ENCODE measurements at regions not wholly inside any gene's neighbourhood (a gene's known extent, or its start where the extent isn't known, plus 50 kb on each side); places are given as distances from the start of the nearest gene placed in this dataset.

GRCh38 chr10:118805146-118805545 lies 50.4 kb upstream of the CACUL1 start:
- no peak overlapping the region for H4K91ac ChIP-seq (ENCODE audit: low read depth, low read length, poor library complexity)
- H2BK5ac ChIP-seq (ENCODE audit: low read length), result no peak overlapping the region
- no peak overlapping the region for H2BK15ac ChIP-seq (ENCODE audit: low read length)
- peak overlapping the region; percentile 62 for H3K18ac ChIP-seq (ENCODE audit: low read length)
- H3K27me3 ChIP-seq (ENCODE audit: control insufficient read depth in 3 of 3, insufficient read depth in 3 of 3, low read depth in 1 of 3, low read length in 3 of 3), result peaks cover 0 to 12% (median 0%) of the 10 kb centered on the region in 3 experiments
- no peak overlapping the region for H3K23ac ChIP-seq (ENCODE audit: low read depth, low read length, poor library complexity)
- H2BK12ac ChIP-seq (ENCODE audit: low read length), result no peak overlapping the region
- no peak overlapping the region for H3K27ac ChIP-seq (replicated peaks; ENCODE audit: low read length)
- no peaks in the 10 kb centered on the region for H3K79me1 ChIP-seq (ENCODE audit: low read depth, low read length)
- H4K8ac ChIP-seq (ENCODE audit: low read depth, low read length), result no peak overlapping the region
- peak overlapping the region; percentile 48 for H2AK5ac ChIP-seq (ENCODE audit: low read depth, low read length)
- no CpG with 5 or more reads among the region's 9 CpGs for WGBS, 2 donors (ENCODE audit: extremely low coverage in 2 of 2, insufficient read length in 2 of 2, insufficient replicate concordance in 1 of 2)
- H3K4me3 ChIP-seq (ENCODE audit: low read length in 2 of 2), result no peak overlapping the region
- no peak overlapping the region for H3K4ac ChIP-seq (ENCODE audit: low read length)
- no peak overlapping the region for H3K14ac ChIP-seq (ENCODE audit: low read length)
- no peak for DNase-seq (ENCODE audit: low spot score)
- peaks cover 0 to 16% of the 10 kb centered on the region in 2 donors for H3K4me1 ChIP-seq (ENCODE audit: control insufficient read depth in 2 of 2, insufficient read depth in 1 of 2, low read depth in 1 of 2, low read length in 2 of 2)
- no peak overlapping the region for H2AFZ ChIP-seq (ENCODE audit: low read length)
- H2BK120ac ChIP-seq (ENCODE audit: low read depth, low read length), result no peak overlapping the region
- H3K9ac ChIP-seq (ENCODE audit: low read depth, low read length, poor library complexity), result no peak overlapping the region
- H3K36me3 ChIP-seq (replicated peaks in 1 of 2; ENCODE audit: control insufficient read depth in 2 of 2, insufficient read depth in 2 of 2, low read length in 2 of 2), result no peaks in the 10 kb centered on the region
- H3K9me3 ChIP-seq (replicated peaks in 1 of 2; ENCODE audit: control insufficient read depth in 2 of 2, insufficient read depth in 1 of 2, low read depth in 1 of 2, low read length in 2 of 2), result no peaks in the 10 kb centered on the region
- no peak overlapping the region for H3K4me2 ChIP-seq (ENCODE audit: insufficient read depth, low read length, poor library complexity, severe bottlenecking)

DNA sequence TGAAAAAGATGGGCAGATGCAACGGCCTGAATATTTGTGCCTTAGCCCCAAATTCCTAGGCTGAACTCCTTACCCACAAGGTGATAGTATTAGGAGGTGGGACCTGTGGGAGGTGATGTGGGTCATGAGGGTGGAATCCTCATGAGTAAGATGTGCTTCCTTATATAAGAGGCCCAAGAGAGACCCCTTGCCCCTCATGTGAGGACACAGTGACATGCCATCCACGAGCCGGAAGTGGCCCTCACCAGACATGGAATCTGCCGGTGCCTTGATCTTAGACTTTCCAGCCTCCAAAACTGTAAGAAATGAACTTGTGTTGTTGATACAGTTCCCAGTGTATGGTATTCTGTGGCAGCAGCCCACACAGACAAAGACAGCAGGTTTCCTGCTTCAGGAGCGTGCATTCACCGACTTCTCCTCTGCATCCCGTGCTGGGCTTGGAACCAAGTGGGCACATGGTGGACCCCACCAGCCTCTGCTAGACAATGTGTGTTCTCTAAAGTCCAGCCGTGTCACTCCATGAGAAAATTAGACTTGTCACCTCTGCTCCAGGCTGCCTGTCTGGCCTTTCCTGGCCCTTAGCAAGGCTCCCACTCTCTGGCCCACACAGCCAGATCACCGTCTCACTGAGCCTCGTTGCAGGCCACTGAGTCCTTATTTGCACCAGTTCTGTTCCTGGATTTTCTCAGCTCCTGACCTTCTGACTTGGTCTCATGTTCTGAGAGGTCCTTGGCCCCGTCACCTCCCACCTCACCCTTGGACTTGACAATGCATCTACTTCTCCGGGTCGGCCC lies 52.9 kb upstream of the CACUL1 start:
- Histone ChIP-seq H3K23ac (ENCODE audit: low read depth, low read length, poor library complexity) (no peak overlapping the region), H2BK15ac (ENCODE audit: low read length) (no peak overlapping the region), H3K9ac (ENCODE audit: low read depth, low read length, poor library complexity) (no peak overlapping the region), H4K8ac (ENCODE audit: low read depth, low read length) (no peak overlapping the region), H2AFZ (ENCODE audit: low read length) (no peak overlapping the region), H2AK5ac (ENCODE audit: low read depth, low read length) (no peak overlapping the region), H2BK5ac (ENCODE audit: low read length) (no peak overlapping the region), H3K4ac (ENCODE audit: low read length) (no peak overlapping the region), H3K27me3 (ENCODE audit: control insufficient read depth in 3 of 3, insufficient read depth in 3 of 3, low read depth in 1 of 3, low read length in 3 of 3) (peaks cover 0 to 12% (median 0%) of the 10 kb centered on the region in 3 experiments), H4K91ac (ENCODE audit: low read depth, low read length, poor library complexity) (no peak overlapping the region), H3K27ac (replicated peaks; ENCODE audit: low read length) (no peak overlapping the region), H3K14ac (ENCODE audit: low read length) (no peak overlapping the region), H3K9me3 (replicated peaks in 1 of 2; ENCODE audit: control insufficient read depth in 2 of 2, insufficient read depth in 1 of 2, low read depth in 1 of 2, low read length in 2 of 2) (no peaks in the 10 kb centered on the region), H3K4me2 (ENCODE audit: insufficient read depth, low read length, poor library complexity, severe bottlenecking) (no peak overlapping the region), H2BK12ac (ENCODE audit: low read length) (no peak overlapping the region), H2BK120ac (ENCODE audit: low read depth, low read length) (no peak overlapping the region), H3K4me3 (ENCODE audit: low read length in 2 of 2) (no peak overlapping the region), H3K18ac (ENCODE audit: low read length) (no peak overlapping the region), H3K36me3 (replicated peaks in 1 of 2; ENCODE audit: control insufficient read depth in 2 of 2, insufficient read depth in 2 of 2, low read length in 2 of 2) (no peaks in the 10 kb centered on the region), H3K4me1 (ENCODE audit: control insufficient read depth in 2 of 2, insufficient read depth in 1 of 2, low read depth in 1 of 2, low read length in 2 of 2) (peaks cover 6 to 22% of the 10 kb centered on the region in 2 donors), H3K79me1 (ENCODE audit: low read depth, low read length) (no peaks in the 10 kb centered on the region)
- no CpG with 5 or more reads among the region's 13 CpGs for WGBS, 2 donors (ENCODE audit: extremely low coverage in 2 of 2, insufficient read length in 2 of 2, insufficient replicate concordance in 1 of 2)
- DNase-seq (ENCODE audit: low spot score), result no peak

- peak overlapping the region; percentile 70 for H3K4ac ChIP-seq (ENCODE audit: low read length)
- H3K4me3 ChIP-seq (ENCODE audit: low read length in 2 of 2), result no peak overlapping the region
- H3K4me2 ChIP-seq (ENCODE audit: insufficient read depth, low read length, poor library complexity, severe bottlenecking), result no peak overlapping the region
- no peak overlapping the region for H2BK120ac ChIP-seq (ENCODE audit: low read depth, low read length)
- peak overlapping the region; percentile 48 for H3K23ac ChIP-seq (ENCODE audit: low read depth, low read length, poor library complexity)
- peak overlapping the region; percentile 97 for H2BK15ac ChIP-seq (ENCODE audit: low read length)
- H2AK5ac ChIP-seq (ENCODE audit: low read depth, low read length), result peak overlapping the region; percentile 88
- peak overlapping the region; percentile 24 for H3K18ac ChIP-seq (ENCODE audit: low read length)
- H3K9me3 ChIP-seq (replicated peaks in 1 of 2; ENCODE audit: control insufficient read depth in 2 of 2, insufficient read depth in 1 of 2, low read depth in 1 of 2, low read length in 2 of 2), result no peaks in the 10 kb centered on the region
- H3K79me1 ChIP-seq (ENCODE audit: low read depth, low read length), result no peaks in the 10 kb centered on the region
- no peaks in the 10 kb centered on the region for H3K36me3 ChIP-seq (replicated peaks in 1 of 2; ENCODE audit: control insufficient read depth in 2 of 2, insufficient read depth in 2 of 2, low read length in 2 of 2)
- H3K27me3 ChIP-seq (ENCODE audit: control insufficient read depth in 3 of 3, insufficient read depth in 3 of 3, low read depth in 1 of 3, low read length in 3 of 3), result peaks cover 0 to 12% (median 0%) of the 10 kb centered on the region in 3 experiments
- H2BK5ac ChIP-seq (ENCODE audit: low read length), result peak overlapping the region; percentile 15
- H2BK12ac ChIP-seq (ENCODE audit: low read length), result peak overlapping the region; percentile 89
- H3K14ac ChIP-seq (ENCODE audit: low read length), result peak overlapping the region; percentile 97
- H3K27ac ChIP-seq (replicated peaks; ENCODE audit: low read length), result peak overlapping the region; percentile 19
- H4K91ac ChIP-seq (ENCODE audit: low read depth, low read length, poor library complexity), result no peak overlapping the region
- peaks cover 6 to 22% of the 10 kb centered on the region in 2 donors for H3K4me1 ChIP-seq (ENCODE audit: control insufficient read depth in 2 of 2, insufficient read depth in 1 of 2, low read depth in 1 of 2, low read length in 2 of 2)
- peak overlapping the region; percentile 24 for H4K8ac ChIP-seq (ENCODE audit: low read depth, low read length)
- H3K9ac ChIP-seq (ENCODE audit: low read depth, low read length, poor library complexity), result peak overlapping the region; percentile 38
- DNase-seq (ENCODE audit: low spot score), result no peak
- no peak overlapping the region for H2AFZ ChIP-seq (ENCODE audit: low read length)
- no CpG with 5 or more reads among the region's 21 CpGs for WGBS, 2 donors (ENCODE audit: extremely low coverage in 2 of 2, insufficient read length in 2 of 2, insufficient replicate concordance in 1 of 2)
Observed at GRCh38 chr10:118808601-118809356, 54.0 kb upstream of the CACUL1 start.
